Kidney tubule cell (primary cell): ENCODE measurements at regions not wholly inside any gene's neighbourhood (a gene's known extent, or its start where the extent isn't known, plus 50 kb on each side); places are given as distances from the start of the nearest gene placed in this dataset.

ENCODE experiments used
- DNase-seq: peaks from one replicate; pipeline ENCODE4 v3.0.0-alpha.2; 2018; ENCODE audit warnings: low spot score

DNA sequence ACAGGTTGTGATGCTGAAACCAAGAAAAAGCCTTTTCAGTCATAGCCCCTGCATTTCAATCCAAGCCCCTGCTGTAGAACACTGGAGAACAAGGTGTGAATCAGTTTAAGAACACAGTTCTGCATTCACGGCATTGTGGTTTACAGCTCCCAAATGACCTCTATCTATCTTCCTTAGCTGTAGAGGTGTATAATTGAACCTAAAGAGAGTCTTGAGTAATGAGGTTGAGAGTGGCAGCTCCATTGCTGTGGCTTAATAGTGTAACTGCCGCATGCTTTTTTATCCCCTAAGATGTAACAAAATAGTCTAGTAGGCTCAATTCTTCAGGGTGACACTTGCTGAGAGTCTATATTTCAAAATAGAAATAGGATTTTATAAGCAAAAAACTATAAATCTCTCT lies 121.3 kb upstream of the EPHA4 start:
- no peak for DNase-seq

DNA sequence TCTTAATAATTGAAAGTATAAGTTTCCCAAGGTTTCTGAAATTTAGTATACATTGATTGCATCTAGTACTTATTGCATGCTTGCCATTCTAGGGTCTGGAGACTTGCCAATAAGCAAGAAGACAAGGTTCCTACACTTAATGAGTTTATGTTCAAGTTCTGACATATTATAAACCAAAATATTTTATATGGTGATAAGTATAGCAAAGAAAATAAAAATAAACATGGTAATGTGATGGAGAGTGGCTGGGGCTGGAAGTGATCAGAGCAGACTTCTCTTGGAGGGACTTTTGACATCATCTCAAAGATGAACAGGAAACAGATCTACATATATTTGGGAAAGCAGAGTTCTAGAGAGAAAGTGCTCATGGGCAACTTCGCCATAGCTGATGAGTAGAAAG lies 119.5 kb upstream of the EPHA4 start:
- DNase-seq, result no peak

DNA sequence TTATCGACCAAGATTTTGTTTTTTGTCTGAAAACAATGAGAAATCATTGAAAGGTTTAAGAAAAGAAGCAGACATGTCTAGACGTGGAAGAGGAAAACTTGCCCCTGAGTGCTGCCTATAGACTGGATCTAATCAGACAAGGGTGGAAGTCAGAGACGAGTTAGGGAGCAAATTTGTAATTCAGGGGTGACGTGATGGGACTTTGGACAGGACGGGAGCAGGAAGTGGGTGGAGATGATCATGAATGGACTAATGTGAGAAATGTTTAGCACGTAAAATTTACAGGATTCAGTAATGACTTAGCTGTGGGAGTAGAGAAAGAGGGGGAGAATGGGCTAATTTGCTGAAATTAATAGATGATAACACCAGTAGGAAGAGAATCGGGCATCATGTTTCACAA lies 117.0 kb upstream of the EPHA4 start:
- DNase-seq, result no peak

GRCh38 chr2:221680548-221680947 lies 108.4 kb upstream of the EPHA4 start:
- no peak for DNase-seq

GRCh38 chr2:221677688-221678087 lies 105.6 kb upstream of the EPHA4 start:
- no peak for DNase-seq

DNA sequence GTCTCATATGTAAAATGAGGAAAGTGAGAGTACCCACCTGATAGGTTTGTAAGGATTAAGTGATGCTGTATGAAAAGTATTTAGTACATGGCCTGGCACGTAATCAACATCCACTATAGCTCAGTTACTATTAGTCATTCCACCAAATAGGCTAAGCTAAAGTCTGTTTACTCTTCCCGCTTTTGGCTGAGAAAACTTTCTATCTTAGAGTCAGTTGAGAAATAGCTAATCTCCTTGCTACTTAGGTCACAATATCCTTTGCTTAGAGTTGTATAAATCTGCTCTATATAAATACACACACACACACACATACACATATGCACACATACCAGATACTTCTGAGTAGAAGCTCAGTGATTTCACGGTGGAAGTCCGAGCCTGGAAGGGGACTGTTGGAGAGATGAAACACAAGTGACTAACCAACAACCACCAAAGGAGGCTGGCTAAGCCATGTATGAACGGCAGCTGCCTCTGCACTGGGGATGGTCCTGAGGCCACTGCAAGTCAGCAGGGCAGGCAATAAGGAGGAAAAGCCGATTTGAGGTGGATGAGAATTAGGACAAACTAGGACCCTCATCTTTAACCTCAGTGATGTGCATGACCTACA lies 104.6 kb upstream of the EPHA4 start:
- DNase-seq, result no peak

GRCh38 chr2:221675201-221675908 lies 103.3 kb upstream of the EPHA4 start:
- no peak for DNase-seq

- DNase-seq, result no peak
Measured at GRCh38 chr2:221674446-221674845, 102.3 kb upstream of the EPHA4 start.

DNA sequence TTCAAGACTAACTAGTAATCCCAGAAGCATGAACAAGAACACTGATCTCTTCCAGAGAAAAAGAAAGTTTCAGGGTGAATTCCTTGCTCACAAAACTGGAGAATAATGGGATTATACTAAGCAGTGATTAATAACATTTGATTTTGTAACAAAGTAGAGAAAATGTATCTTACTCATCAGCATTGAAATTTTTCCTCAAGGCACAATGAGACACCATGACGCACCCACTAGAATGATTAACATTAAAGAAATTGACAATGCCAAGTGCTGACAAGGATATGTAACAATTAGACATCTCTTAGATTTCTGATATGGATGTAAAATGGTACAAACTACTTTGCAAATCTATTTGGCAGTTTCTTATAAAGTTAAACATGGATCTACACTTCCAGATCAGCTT lies 101.1 kb upstream of the EPHA4 start:
- peak; percentile 25 for DNase-seq

GRCh38 chr2:221671515-221671914 lies 99.4 kb upstream of the EPHA4 start:
- no peak for DNase-seq

- no peak for DNase-seq
Measured at GRCh38 chr2:221662689-221663391, 90.7 kb upstream of the EPHA4 start.

- DNase-seq, result no peak
Measured at GRCh38 chr2:221657806-221658205, 85.7 kb upstream of the EPHA4 start.

GRCh38 chr2:221655300-221655699 lies 83.2 kb upstream of the EPHA4 start:
- DNase-seq, result no peak

GRCh38 chr2:221653182-221653581 lies 81.1 kb upstream of the EPHA4 start:
- no peak for DNase-seq

DNA sequence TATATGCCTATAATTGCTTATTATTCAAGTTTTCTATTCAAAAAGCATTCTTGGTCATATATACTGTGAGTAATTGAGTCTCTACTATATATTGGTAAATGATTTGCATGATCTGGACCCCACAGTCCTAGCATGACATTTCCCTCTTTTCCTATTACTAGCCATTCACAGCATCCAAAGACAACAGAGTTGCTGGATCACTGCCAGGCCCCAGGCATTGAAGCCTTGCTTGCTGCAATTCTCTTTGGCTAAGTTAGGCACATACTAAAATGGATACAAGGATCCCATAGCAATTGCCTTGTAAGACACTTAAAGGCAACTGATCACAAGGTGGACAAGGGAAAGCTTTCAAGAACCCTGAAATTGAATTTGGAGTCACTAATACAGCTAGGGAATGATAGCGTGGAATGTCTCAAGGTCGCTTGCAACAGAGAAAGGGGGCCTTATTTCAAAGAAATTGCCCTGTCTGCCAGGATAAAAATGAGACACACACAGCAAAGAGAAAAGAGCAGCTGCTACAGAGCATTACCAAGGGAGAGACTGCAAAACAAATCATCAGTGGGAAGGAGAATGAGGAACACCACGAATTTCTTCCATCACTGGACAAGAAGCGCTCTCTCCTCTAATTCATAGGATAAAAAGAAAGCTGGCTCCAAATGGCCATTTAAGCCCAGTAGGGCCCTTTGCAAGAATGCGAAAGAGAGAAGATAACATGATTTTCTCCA lies 77.1 kb upstream of the EPHA4 start:
- DNase-seq, result no peak

DNA sequence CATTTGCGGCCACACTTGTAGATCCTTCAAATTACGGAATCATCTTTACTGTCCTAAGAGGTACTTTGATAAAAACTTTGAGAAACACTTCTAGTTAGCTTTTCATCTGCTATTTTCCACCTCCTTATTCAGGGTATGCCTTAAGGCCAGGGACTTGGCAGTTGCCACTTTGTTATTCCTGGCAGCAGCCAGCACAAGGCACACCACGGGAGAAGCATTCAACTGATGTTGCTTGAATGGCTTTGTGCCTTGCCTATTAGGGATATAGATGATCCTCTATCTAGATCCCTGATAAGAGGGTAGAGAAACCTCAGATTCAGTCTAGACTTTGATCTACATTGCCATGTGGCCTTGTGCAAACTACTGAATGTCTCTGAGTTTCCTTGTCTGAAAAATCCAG lies 70.3 kb upstream of the EPHA4 start:
- no peak for DNase-seq

DNA sequence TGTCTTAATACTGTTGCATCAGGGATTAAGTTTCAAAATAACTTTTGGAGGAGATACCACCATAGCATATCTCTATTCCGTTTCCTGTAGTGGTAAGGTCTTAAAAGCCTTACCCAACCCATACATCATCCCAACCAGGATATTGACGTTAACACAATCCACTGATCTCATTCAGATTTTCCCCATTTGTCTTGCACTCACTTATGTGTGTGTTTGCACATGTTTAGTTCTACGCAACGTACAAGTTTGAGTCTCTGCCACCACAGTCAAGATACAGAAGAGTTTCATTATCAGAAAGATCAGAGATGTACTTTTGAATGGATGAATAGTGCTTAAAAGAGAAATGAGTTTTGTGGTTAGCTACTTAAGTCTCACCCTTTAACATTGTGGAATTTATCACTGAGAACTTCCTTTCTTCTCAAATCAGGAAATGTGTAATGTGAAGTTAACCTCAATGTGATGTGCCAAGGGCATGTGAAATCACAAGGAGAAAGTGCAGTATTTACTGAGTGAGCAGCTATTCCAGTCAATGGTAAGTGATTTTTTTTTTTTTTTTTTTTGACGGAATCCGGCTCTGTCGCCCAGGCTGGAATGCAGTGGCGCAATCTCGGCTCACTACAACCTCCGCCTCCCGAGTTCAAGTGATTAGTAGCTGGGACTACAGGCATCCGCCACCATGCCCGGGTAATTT lies 69.2 kb upstream of the EPHA4 start:
- DNase-seq, result peak; percentile 39

GRCh38 chr2:221640686-221641085 lies 68.6 kb upstream of the EPHA4 start:
- no peak for DNase-seq

DNA sequence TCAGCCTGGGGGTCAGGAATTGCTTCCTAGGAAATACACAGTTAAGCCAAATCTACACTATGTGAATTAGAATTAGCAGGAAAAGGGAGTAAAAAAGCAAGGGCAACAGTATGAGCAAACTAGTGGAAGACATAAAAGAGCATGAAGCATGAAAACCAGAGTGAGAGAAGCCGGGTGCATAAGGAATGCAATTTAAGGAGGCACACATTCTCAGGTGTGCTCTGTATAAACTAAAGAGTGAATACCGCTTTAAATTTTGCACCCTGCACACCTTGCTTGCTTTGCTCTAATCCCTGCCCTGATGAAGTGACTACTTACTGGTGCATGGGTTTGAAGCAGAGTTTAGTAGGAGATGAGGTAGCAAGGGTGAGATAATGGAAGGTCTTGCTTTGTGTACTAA lies 65.7 kb upstream of the EPHA4 start:
- peak; percentile 6 for DNase-seq

DNA sequence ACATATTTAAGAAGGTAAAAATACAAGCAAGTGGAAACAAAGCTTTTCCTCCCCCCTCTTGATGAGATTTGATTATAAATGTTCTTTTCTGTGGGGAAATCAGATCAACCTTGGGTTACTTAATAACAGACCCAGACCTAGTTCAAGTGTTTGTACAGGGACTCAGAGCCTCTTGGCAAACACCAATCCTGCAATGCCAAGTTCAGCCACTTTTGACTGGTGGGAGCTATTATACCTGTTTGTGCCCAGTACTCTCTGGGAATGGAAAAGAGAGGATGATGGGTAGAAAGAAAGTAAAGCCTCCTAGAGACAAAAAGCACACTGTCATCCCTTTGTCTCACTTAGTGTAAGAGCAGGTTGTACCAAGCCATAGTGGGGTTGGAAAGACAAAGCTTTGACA lies 63.8 kb upstream of the EPHA4 start:
- DNase-seq, result peak; percentile 63

DNA sequence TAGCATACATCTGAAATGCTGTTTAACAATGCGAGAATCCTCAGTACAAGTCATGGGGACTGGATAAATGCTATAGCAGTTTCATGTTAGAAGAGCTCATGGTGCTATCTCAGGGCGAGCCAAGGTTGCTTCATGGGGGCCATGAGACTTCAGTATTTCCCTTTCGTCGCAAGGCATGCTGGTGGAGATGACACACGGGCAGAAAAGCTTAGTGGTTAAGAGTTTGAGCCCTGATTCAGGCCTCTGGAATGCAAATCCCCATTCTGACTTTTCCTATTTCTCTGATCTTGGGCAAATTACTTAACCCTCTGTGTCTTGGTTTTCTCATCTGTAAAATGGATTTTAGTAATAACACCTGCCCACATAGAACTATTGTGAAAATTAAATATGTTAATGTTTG lies 57.4 kb upstream of the EPHA4 start:
- DNase-seq, result peak; percentile 90

DNA sequence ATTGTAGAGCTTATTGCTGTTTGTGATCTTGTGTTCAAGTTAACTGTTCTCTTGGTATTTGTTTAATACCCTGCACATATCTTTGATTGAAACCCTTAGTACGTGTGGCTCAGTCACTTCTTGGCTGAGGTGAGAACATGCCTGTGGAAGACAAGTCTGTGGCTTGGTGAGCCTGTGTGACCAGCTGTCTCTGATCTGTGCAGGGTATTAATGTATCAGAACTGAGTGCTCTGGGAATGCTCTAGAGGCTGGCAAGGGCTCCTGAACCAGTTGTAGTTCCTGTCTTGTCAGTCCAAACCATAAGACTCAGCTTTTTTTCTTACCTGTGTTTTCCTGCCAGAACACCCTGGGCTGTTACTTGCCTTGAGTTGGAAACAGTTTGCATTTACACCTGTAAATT lies 52.4 kb upstream of the EPHA4 start:
- DNase-seq, result no peak
